Activated naive CD8-positive, alpha-beta T cell (primary cell): ENCODE measurements at regions not wholly inside any gene's neighbourhood (a gene's known extent, or its start where the extent isn't known, plus 50 kb on each side); places are given as distances from the start of the nearest gene placed in this dataset.
"Not testable (repeated sequence)": the region's sequence is repeated elsewhere in the genome, so short reads cannot be mapped to it uniquely, and the experiment has no call there.

Source experiments
- H3K27ac Mint-ChIP-seq: one replicate; pipeline ENCODE4 v1.8.0; 2021; ENCODE audit warnings: mixed read lengths
- H3K27me3 Mint-ChIP-seq: one replicate; pipeline ENCODE4 v1.8.0; 2021; ENCODE audit warnings: mixed read lengths
- H3K36me3 Mint-ChIP-seq: one replicate; pipeline ENCODE4 v1.8.0; 2021; ENCODE audit warnings: mixed read lengths
- H3K4me1 Mint-ChIP-seq: one replicate; pipeline ENCODE4 v1.8.0; 2021; ENCODE audit warnings: low read depth, mixed read lengths
- H3K4me3 Mint-ChIP-seq: one replicate; pipeline ENCODE4 v1.8.0; 2021; ENCODE audit warnings: mild to moderate bottlenecking, mixed read lengths
- H3K9me3 Mint-ChIP-seq: one replicate; pipeline ENCODE4 v1.8.0; 2021; ENCODE audit warnings: low read depth, mixed read lengths

GRCh38 chr13:80513196-80513595, 172.3 kb upstream of the SPRY2 start:
- no peaks in the 10 kb centered on the region for H3K36me3 Mint-ChIP-seq
- no peak overlapping the region for H3K27ac Mint-ChIP-seq
- H3K27me3 Mint-ChIP-seq, result no peaks in the 10 kb centered on the region
- no peak overlapping the region for H3K4me3 Mint-ChIP-seq
- peaks cover 10% of the 10 kb centered on the region for H3K9me3 Mint-ChIP-seq
- no peaks in the 10 kb centered on the region for H3K4me1 Mint-ChIP-seq

- Mint-ChIP-seq H3K27ac (no peak overlapping the region), H3K36me3 (no peaks in the 10 kb centered on the region), H3K4me3 (no peak overlapping the region), H3K4me1 (no peaks in the 10 kb centered on the region), H3K27me3 (no peaks in the 10 kb centered on the region), H3K9me3 (peaks cover 15% of the 10 kb centered on the region)
Measured at GRCh38 chr13:80510686-80511085, 169.8 kb upstream of the SPRY2 start.

- H3K4me3 Mint-ChIP-seq, result no peak overlapping the region
- H3K27me3 Mint-ChIP-seq, result no peaks in the 10 kb centered on the region
- peaks cover 15% of the 10 kb centered on the region for H3K9me3 Mint-ChIP-seq
- no peaks in the 10 kb centered on the region for H3K4me1 Mint-ChIP-seq
- no peak overlapping the region for H3K27ac Mint-ChIP-seq
- H3K36me3 Mint-ChIP-seq, result no peaks in the 10 kb centered on the region
Measured at GRCh38 chr13:80509264-80509663, 168.3 kb upstream of the SPRY2 start.

- no peaks in the 10 kb centered on the region for H3K36me3 Mint-ChIP-seq
- H3K4me3 Mint-ChIP-seq, result no peak overlapping the region
Measured at GRCh38 chr13:80508031-80508430, 167.1 kb upstream of the SPRY2 start.

GRCh38 chr13:80504453-80504852, 163.5 kb upstream of the SPRY2 start:
- Mint-ChIP-seq H3K4me1 (no peaks in the 10 kb centered on the region), H3K27ac (no peak overlapping the region), H3K27me3 (no peaks in the 10 kb centered on the region), H3K36me3 (no peaks in the 10 kb centered on the region), H3K9me3 (peaks cover 12% of the 10 kb centered on the region), H3K4me3 (no peak overlapping the region)

More at GRCh38 chr13:80508031-80508430, 167.1 kb upstream of the SPRY2 start:
- H3K9me3 Mint-ChIP-seq, result peaks cover 15% of the 10 kb centered on the region
- H3K4me1 Mint-ChIP-seq, result no peaks in the 10 kb centered on the region
- H3K27ac Mint-ChIP-seq, result no peak overlapping the region
- H3K27me3 Mint-ChIP-seq, result no peaks in the 10 kb centered on the region

- no peak overlapping the region for H3K27ac Mint-ChIP-seq
- H3K4me3 Mint-ChIP-seq, result no peak overlapping the region
- no peaks in the 10 kb centered on the region for H3K27me3 Mint-ChIP-seq
- H3K9me3 Mint-ChIP-seq, result peaks cover 10% of the 10 kb centered on the region
- no peaks in the 10 kb centered on the region for H3K4me1 Mint-ChIP-seq
- no peaks in the 10 kb centered on the region for H3K36me3 Mint-ChIP-seq
Measured at GRCh38 chr13:80502359-80502758, 161.4 kb upstream of the SPRY2 start.

GRCh38 chr13:80501556-80501955, 160.6 kb upstream of the SPRY2 start:
- Mint-ChIP-seq H3K27me3 (no peaks in the 10 kb centered on the region), H3K36me3 (no peaks in the 10 kb centered on the region), H3K9me3 (peaks cover 3% of the 10 kb centered on the region), H3K27ac (no peak overlapping the region), H3K4me3 (no peak overlapping the region), H3K4me1 (no peaks in the 10 kb centered on the region)

GRCh38 chr13:80499536-80500290, 158.8 kb upstream of the SPRY2 start:
- H3K4me1 Mint-ChIP-seq, result no peaks in the 10 kb centered on the region
- no peak overlapping the region for H3K27ac Mint-ChIP-seq
- no peak overlapping the region for H3K4me3 Mint-ChIP-seq

GRCh38 chr13:80498433-80498832, 157.5 kb upstream of the SPRY2 start:
- H3K27me3 Mint-ChIP-seq, result no peaks in the 10 kb centered on the region
- H3K9me3 Mint-ChIP-seq, result peaks cover 3% of the 10 kb centered on the region
- H3K36me3 Mint-ChIP-seq, result no peaks in the 10 kb centered on the region
- no peaks in the 10 kb centered on the region for H3K4me1 Mint-ChIP-seq
- H3K27ac Mint-ChIP-seq, result no peak overlapping the region
- no peak overlapping the region for H3K4me3 Mint-ChIP-seq

More at GRCh38 chr13:80499536-80500290, 158.8 kb upstream of the SPRY2 start:
- no peaks in the 10 kb centered on the region for H3K27me3 Mint-ChIP-seq
- no peaks in the 10 kb centered on the region for H3K36me3 Mint-ChIP-seq
- H3K9me3 Mint-ChIP-seq, result peaks cover 3% of the 10 kb centered on the region

GRCh38 chr13:80497978-80498377, 157.1 kb upstream of the SPRY2 start:
- H3K9me3 Mint-ChIP-seq, result peaks cover 3% of the 10 kb centered on the region
- H3K36me3 Mint-ChIP-seq, result no peaks in the 10 kb centered on the region
- H3K27me3 Mint-ChIP-seq, result no peaks in the 10 kb centered on the region
- H3K4me3 Mint-ChIP-seq, result no peak overlapping the region
- H3K27ac Mint-ChIP-seq, result no peak overlapping the region
- no peaks in the 10 kb centered on the region for H3K4me1 Mint-ChIP-seq

GRCh38 chr13:80497439-80497838, 156.5 kb upstream of the SPRY2 start:
- Mint-ChIP-seq H3K27me3 (no peaks in the 10 kb centered on the region), H3K27ac (no peak overlapping the region), H3K36me3 (no peaks in the 10 kb centered on the region), H3K9me3 (peaks cover 3% of the 10 kb centered on the region), H3K4me3 (no peak overlapping the region), H3K4me1 (no peaks in the 10 kb centered on the region)

- Mint-ChIP-seq H3K4me3 (no peak overlapping the region), H3K36me3 (no peaks in the 10 kb centered on the region), H3K4me1 (no peaks in the 10 kb centered on the region), H3K27me3 (no peaks in the 10 kb centered on the region), H3K27ac (no peak overlapping the region), H3K9me3 (peaks cover 3% of the 10 kb centered on the region)
Measured at GRCh38 chr13:80496721-80497397, 155.9 kb upstream of the SPRY2 start.

- H3K36me3 Mint-ChIP-seq, H3K9me3 Mint-ChIP-seq, H3K4me1 Mint-ChIP-seq, H3K4me3 Mint-ChIP-seq, H3K27me3 Mint-ChIP-seq, H3K27ac Mint-ChIP-seq: not testable (repeated sequence)
Measured at GRCh38 chr13:80490491-80490943, 149.6 kb upstream of the SPRY2 start.

GRCh38 chr13:80486402-80486801, 145.5 kb upstream of the SPRY2 start:
- Mint-ChIP-seq H3K36me3 (no peaks in the 10 kb centered on the region), H3K4me1 (no peaks in the 10 kb centered on the region), H3K27me3 (no peaks in the 10 kb centered on the region), H3K4me3 (no peak overlapping the region), H3K9me3 (no peaks in the 10 kb centered on the region), H3K27ac (no peak overlapping the region)

- Mint-ChIP-seq H3K9me3 (no peaks in the 10 kb centered on the region), H3K27ac (no peak overlapping the region), H3K36me3 (no peaks in the 10 kb centered on the region), H3K27me3 (no peaks in the 10 kb centered on the region), H3K4me1 (no peaks in the 10 kb centered on the region), H3K4me3 (no peak overlapping the region)
Measured at GRCh38 chr13:80483157-80483556, 142.2 kb upstream of the SPRY2 start.
